Left hindlimb (tissue), 1 donor: ENCODE measurements at regions not wholly inside any gene's neighbourhood (a gene's known extent, or its start where the extent isn't known, plus 50 kb on each side); places are given as distances from the start of the nearest gene placed in this dataset.
A peak's percentile ranks its signal among the peaks of the same experiment; 100 is the strongest.

ENCODE experiments used
- DNase-seq: peaks from one replicate; pipeline ENCODE4 v3.0.0-alpha.2; 2018

- no peak for DNase-seq
These were observed 516.9 kb downstream of the TFAP2B start for GRCh38 chr6:51335543-51335942.

GRCh38 chr6:51336185-51336584 is 517.5 kb downstream of the TFAP2B start:
- DNase-seq: no peak

GRCh38 chr6:51337277-51337676 is 518.6 kb downstream of the TFAP2B start:
- DNase-seq: no peak

GRCh38 chr6:51339108-51339507 is 520.4 kb downstream of the TFAP2B start:
- DNase-seq: no peak

- no peak for DNase-seq
These were observed 521.1 kb downstream of the TFAP2B start for GRCh38 chr6:51339728-51340127.

GRCh38 chr6:51342393-51342792 is 523.7 kb downstream of the TFAP2B start:
- no peak for DNase-seq

- DNase-seq: no peak
These were observed 531.2 kb downstream of the TFAP2B start for GRCh38 chr6:51349857-51350256.

GRCh38 chr6:51350308-51350904 is 531.7 kb downstream of the TFAP2B start:
- no peak for DNase-seq

- DNase-seq: no peak
These were observed 533.9 kb downstream of the TFAP2B start for GRCh38 chr6:51352506-51353029.

GRCh38 chr6:51360287-51360686 is 541.6 kb downstream of the TFAP2B start:
- DNase-seq: no peak

- DNase-seq: no peak
These were observed 546.9 kb downstream of the TFAP2B start for GRCh38 chr6:51365566-51365965.

- DNase-seq: no peak
These were observed 550.8 kb downstream of the TFAP2B start for GRCh38 chr6:51369485-51369884.

- no peak for DNase-seq
These were observed 564.2 kb downstream of the TFAP2B start for GRCh38 chr6:51382847-51383246.

- no peak for DNase-seq
These were observed 566.1 kb downstream of the TFAP2B start for GRCh38 chr6:51384736-51385135.

- DNase-seq: no peak
These were observed 567.7 kb downstream of the TFAP2B start for GRCh38 chr6:51386347-51386836.

- DNase-seq: no peak
These were observed 569.2 kb downstream of the TFAP2B start for GRCh38 chr6:51387907-51388306.

GRCh38 chr6:51394061-51394460 is 575.4 kb downstream of the TFAP2B start:
- DNase-seq: no peak

- no peak for DNase-seq
These were observed 577.9 kb downstream of the TFAP2B start for GRCh38 chr6:51396583-51396982.

- DNase-seq: peak; percentile 43
These were observed 579.5 kb downstream of the TFAP2B start for GRCh38 chr6:51398064-51398705.

GRCh38 chr6:51398793-51399192 is 580.1 kb downstream of the TFAP2B start:
- DNase-seq: no peak

- DNase-seq: no peak
These were observed 591.8 kb downstream of the TFAP2B start for GRCh38 chr6:51410453-51410852.

- DNase-seq: no peak
These were observed 592.9 kb downstream of the TFAP2B start for GRCh38 chr6:51411496-51412125.

GRCh38 chr6:51414361-51414760 is 595.7 kb downstream of the TFAP2B start:
- no peak for DNase-seq

- no peak for DNase-seq
These were observed 596.8 kb downstream of the TFAP2B start for GRCh38 chr6:51415501-51415900.
